ENCODE measurements at regions not wholly inside any gene's neighbourhood (a gene's known extent, or its start where the extent isn't known, plus 50 kb on each side); places are given as distances from the start of the nearest gene placed in this dataset.

DNA sequence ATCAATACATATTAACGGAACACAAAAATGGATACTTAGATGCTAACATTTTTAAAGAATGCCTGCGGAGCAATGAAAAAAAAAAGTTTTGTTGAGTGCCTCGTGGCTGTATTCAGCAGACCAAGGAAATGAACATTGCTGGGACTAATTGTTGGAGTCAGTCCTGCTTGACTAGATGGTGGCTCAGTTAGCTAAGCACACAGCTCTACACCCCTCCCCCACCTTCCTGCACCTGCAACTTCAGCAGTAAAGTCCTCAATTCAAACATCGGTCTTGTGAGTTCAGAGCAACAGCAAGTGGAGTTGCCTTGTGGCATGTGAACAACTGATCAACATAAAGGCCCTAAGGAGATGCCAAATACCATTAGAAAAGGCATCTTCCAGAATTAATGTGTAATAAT, 326.0 kb upstream of the NPSR1 start:
- TF ChIP-seq, protein P1, sequence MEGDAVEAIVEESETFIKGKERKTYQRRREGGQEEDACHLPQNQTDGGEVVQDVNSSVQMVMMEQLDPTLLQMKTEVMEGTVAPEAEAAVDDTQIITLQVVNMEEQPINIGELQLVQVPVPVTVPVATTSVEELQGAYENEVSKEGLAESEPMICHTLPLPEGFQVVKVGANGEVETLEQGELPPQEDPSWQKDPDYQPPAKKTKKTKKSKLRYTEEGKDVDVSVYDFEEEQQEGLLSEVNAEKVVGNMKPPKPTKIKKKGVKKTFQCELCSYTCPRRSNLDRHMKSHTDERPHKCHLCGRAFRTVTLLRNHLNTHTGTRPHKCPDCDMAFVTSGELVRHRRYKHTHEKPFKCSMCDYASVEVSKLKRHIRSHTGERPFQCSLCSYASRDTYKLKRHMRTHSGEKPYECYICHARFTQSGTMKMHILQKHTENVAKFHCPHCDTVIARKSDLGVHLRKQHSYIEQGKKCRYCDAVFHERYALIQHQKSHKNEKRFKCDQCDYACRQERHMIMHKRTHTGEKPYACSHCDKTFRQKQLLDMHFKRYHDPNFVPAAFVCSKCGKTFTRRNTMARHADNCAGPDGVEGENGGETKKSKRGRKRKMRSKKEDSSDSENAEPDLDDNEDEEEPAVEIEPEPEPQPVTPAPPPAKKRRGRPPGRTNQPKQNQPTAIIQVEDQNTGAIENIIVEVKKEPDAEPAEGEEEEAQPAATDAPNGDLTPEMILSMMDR (IDR thresholded peaks at IDR 0.05; ENCODE audit: unreplicated experiment), result no peak
- no peaks in the 10 kb centered on the region for H3K36me3 Mint-ChIP-seq (ENCODE audit: insufficient read depth, unreplicated experiment)
- CTCF ChIA-PET, result interaction anchor here (0.7 kb wide), 1 partner anchor 11 kb away, joined by 3 read pairs; no protein-coding TSS in a partner anchor
- BruUV-seq (replicated peaks), result no TSS peak
- no peak overlapping the region for H3K4me3 Mint-ChIP-seq (ENCODE audit: low read depth, unreplicated experiment)
- no peaks in the 10 kb centered on the region for H3K4me1 Mint-ChIP-seq (ENCODE audit: low read depth, unreplicated experiment)
- intact Hi-C loops (cut with micrococcal nuclease; ENCODE audit: unreplicated experiment), result no loop called here
- no peak for DNase-seq
- H3K9me3 Mint-ChIP-seq (ENCODE audit: low read depth, unreplicated experiment), result peaks cover 2% of the 10 kb centered on the region
- H3K27ac Mint-ChIP-seq (ENCODE audit: unreplicated experiment), result no peak overlapping the region
- no peaks in the 10 kb centered on the region for H3K27me3 Mint-ChIP-seq (ENCODE audit: unreplicated experiment)

DNA sequence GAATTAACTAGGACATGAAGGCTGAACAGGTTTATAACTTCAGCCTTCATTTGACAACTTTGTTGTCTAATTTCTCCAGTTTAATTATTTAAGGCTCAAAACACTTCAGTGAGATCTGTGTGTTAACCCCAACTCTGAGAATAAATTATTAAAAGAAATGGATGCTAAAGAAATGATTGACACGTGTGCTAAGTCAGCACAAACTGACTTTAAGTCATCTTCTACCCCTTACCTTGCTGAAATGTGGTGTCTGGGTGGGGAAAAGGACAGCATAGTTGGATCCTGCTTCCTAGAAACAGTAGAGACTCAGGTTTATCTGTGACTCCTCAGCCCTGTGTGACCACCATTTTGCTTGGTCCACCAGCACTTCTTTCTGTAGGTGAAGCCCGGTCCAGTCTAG, 324.8 kb upstream of the NPSR1 start:
- Mint-ChIP-seq H3K36me3 (ENCODE audit: insufficient read depth, unreplicated experiment) (no peaks in the 10 kb centered on the region), H3K9me3 (ENCODE audit: low read depth, unreplicated experiment) (peaks cover 2% of the 10 kb centered on the region), H3K27me3 (ENCODE audit: unreplicated experiment) (no peaks in the 10 kb centered on the region), H3K27ac (ENCODE audit: unreplicated experiment) (no peak overlapping the region), H3K4me1 (ENCODE audit: low read depth, unreplicated experiment) (no peaks in the 10 kb centered on the region), H3K4me3 (ENCODE audit: low read depth, unreplicated experiment) (no peak overlapping the region)
- DNase-seq, result no peak
- intact Hi-C loops (cut with micrococcal nuclease; ENCODE audit: unreplicated experiment), result no loop called here
- CTCF ChIA-PET, result no interaction called here
- BruUV-seq (replicated peaks), result no TSS peak
- TF ChIP-seq, protein P1 (IDR thresholded peaks at IDR 0.05; ENCODE audit: unreplicated experiment), result no peak

DNA sequence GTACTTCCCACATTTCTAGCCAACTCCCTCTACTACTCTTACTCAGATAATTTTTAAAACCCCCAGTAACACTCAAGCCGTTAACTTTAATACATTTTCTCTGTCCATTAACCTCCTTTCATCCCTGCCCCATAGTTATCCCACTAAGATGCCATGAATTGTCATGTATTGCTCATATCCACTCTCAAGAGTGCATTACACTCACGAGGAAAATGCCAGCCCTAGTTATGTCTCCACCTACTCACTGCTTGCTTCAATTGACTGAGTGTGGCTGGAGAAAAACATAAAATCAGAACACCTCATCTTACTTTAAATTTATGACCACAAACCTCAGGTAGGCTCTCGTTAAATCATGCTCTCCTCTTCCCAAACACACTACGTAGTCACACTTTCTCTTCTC, 324.1 kb upstream of the NPSR1 start:
- no peaks in the 10 kb centered on the region for H3K36me3 Mint-ChIP-seq (ENCODE audit: insufficient read depth, unreplicated experiment)
- BruUV-seq (replicated peaks), result no TSS peak
- intact Hi-C loops (cut with micrococcal nuclease; ENCODE audit: unreplicated experiment), result no loop called here
- no peak for DNase-seq
- CTCF ChIA-PET, result no interaction called here
- H3K4me3 Mint-ChIP-seq (ENCODE audit: low read depth, unreplicated experiment), result no peak overlapping the region
- peaks cover 2% of the 10 kb centered on the region for H3K9me3 Mint-ChIP-seq (ENCODE audit: low read depth, unreplicated experiment)
- H3K27ac Mint-ChIP-seq (ENCODE audit: unreplicated experiment), result no peak overlapping the region
- no peaks in the 10 kb centered on the region for H3K27me3 Mint-ChIP-seq (ENCODE audit: unreplicated experiment)
- H3K4me1 Mint-ChIP-seq (ENCODE audit: low read depth, unreplicated experiment), result no peaks in the 10 kb centered on the region
- TF ChIP-seq, protein P1 (IDR thresholded peaks at IDR 0.05; ENCODE audit: unreplicated experiment), result no peak

DNA sequence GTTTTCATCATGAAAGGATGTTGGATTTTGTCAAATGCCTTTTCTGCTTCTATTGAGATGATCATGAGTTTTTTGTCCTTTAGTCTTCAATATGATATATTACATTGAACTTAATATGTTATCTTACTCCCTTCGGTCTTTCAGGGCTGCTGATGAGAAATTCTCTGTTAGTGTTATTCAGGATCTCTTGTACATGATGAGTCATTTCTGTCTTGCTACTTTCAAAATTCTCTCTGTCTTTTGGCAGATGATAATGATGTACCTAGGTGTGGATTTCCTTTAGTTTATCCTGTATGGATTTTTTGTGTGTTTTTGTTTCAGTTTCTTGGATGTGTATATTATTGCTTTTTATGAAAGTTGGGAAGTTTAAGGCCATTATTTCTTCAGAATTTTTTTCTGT, 320.9 kb upstream of the NPSR1 start:
- peaks cover 2% of the 10 kb centered on the region for H3K9me3 Mint-ChIP-seq (ENCODE audit: low read depth, unreplicated experiment)
- TF ChIP-seq, protein P1 (IDR thresholded peaks at IDR 0.05; ENCODE audit: unreplicated experiment), result no peak
- H3K27me3 Mint-ChIP-seq (ENCODE audit: unreplicated experiment), result no peaks in the 10 kb centered on the region
- no peaks in the 10 kb centered on the region for H3K36me3 Mint-ChIP-seq (ENCODE audit: insufficient read depth, unreplicated experiment)
- peaks cover 28% of the 10 kb centered on the region for H3K4me1 Mint-ChIP-seq (ENCODE audit: low read depth, unreplicated experiment)
- no peak overlapping the region for H3K4me3 Mint-ChIP-seq (ENCODE audit: low read depth, unreplicated experiment)
- H3K27ac Mint-ChIP-seq (ENCODE audit: unreplicated experiment), result no peak overlapping the region
- CTCF ChIA-PET, result no interaction called here
- no TSS peak for BruUV-seq (replicated peaks)
- intact Hi-C loops (cut with micrococcal nuclease; ENCODE audit: unreplicated experiment), result no loop called here
- DNase-seq, result no peak

All from Calu3 (cell line).